Loucy (cell line): ENCODE measurements at regions not wholly inside any gene's neighbourhood (a gene's known extent, or its start where the extent isn't known, plus 50 kb on each side); places are given as distances from the start of the nearest gene placed in this dataset.

Experiments
- CTCF ChIP-seq: fragments of 200-600 bp; sonication (generic); conservative IDR thresholded peaks from 2 replicates; pipeline ENCODE4 v1.5.1; 2014; ENCODE audit warnings: mild to moderate bottlenecking, antibody characterized with exemption, low read length
- EZH2phosphoT487 ChIP-seq: fragments of 200-600 bp; IDR thresholded peaks from 2 replicates; pipeline ENCODE4 v1.6.1; 2018; ENCODE audit warnings: antibody characterized with exemption, mild to moderate bottlenecking, moderate library complexity, borderline replicate concordance

- no peak for TF ChIP-seq CTCF
- no peak for TF ChIP-seq EZH2phosphoT487
Observed at GRCh38 chr16:64017796-64018195, 1104.1 kb downstream of the CDH11 start.
